ENCODE measurements at regions not wholly inside any gene's neighbourhood (a gene's known extent, or its start where the extent isn't known, plus 50 kb on each side); places are given as distances from the start of the nearest gene placed in this dataset.
A peak's percentile ranks its signal among the peaks of the same experiment; 100 is the strongest.
"Not testable (repeated sequence)": the region's sequence is repeated elsewhere in the genome, so short reads cannot be mapped to it uniquely, and the experiment has no call there.

GRCh38 chr15:53210653-53211052, 420.5 kb upstream of the ONECUT1 start:
- no peak for DNase-seq

GRCh38 chr15:53209396-53210042, 419.4 kb upstream of the ONECUT1 start:
- DNase-seq = no peak

- no peak for DNase-seq
Measured at GRCh38 chr15:53208751-53209150, 418.6 kb upstream of the ONECUT1 start.

- DNase-seq = no peak
Measured at GRCh38 chr15:53203454-53203853, 413.3 kb upstream of the ONECUT1 start.

GRCh38 chr15:53202876-53203275, 412.7 kb upstream of the ONECUT1 start:
- no peak for DNase-seq

GRCh38 chr15:53197426-53197839, 407.3 kb upstream of the ONECUT1 start:
- peak; percentile 47 for DNase-seq

GRCh38 chr15:53196788-53197187, 406.7 kb upstream of the ONECUT1 start:
- no peak for DNase-seq

GRCh38 chr15:53196242-53196641, 406.1 kb upstream of the ONECUT1 start:
- no peak for DNase-seq

- DNase-seq = peak; percentile 25
Measured at GRCh38 chr15:53193149-53193548, 403.0 kb upstream of the ONECUT1 start.

GRCh38 chr15:53189860-53190259, 399.7 kb upstream of the ONECUT1 start:
- no peak for DNase-seq

GRCh38 chr15:53183449-53183848, 393.3 kb upstream of the ONECUT1 start:
- not testable (repeated sequence) for DNase-seq

- DNase-seq = no peak
Measured at GRCh38 chr15:53171571-53171970, 381.4 kb upstream of the ONECUT1 start.

GRCh38 chr15:53166684-53167201, 376.6 kb upstream of the ONECUT1 start:
- DNase-seq = no peak

GRCh38 chr15:53165988-53166683, 376.0 kb upstream of the ONECUT1 start:
- no peak for DNase-seq

- no peak for DNase-seq
Measured at GRCh38 chr15:53160092-53160704, 370.1 kb upstream of the ONECUT1 start.

GRCh38 chr15:53159458-53159857, 369.3 kb upstream of the ONECUT1 start:
- DNase-seq = no peak

- no peak for DNase-seq
Measured at GRCh38 chr15:53158995-53159394, 368.9 kb upstream of the ONECUT1 start.

GRCh38 chr15:53133255-53133850, 343.2 kb upstream of the ONECUT1 start:
- DNase-seq = no peak

GRCh38 chr15:53130943-53131342, 340.8 kb upstream of the ONECUT1 start:
- no peak for DNase-seq

- no peak for DNase-seq
Measured at GRCh38 chr15:53129121-53129904, 339.2 kb upstream of the ONECUT1 start.

- DNase-seq = no peak
Measured at GRCh38 chr15:53128652-53129051, 338.5 kb upstream of the ONECUT1 start.

- DNase-seq = no peak
Measured at GRCh38 chr15:53126144-53126543, 336.0 kb upstream of the ONECUT1 start.

All from hindlimb muscle (tissue), 1 donor.